HepG2 (cell line): ENCODE measurements at regions not wholly inside any gene's neighbourhood (a gene's known extent, or its start where the extent isn't known, plus 50 kb on each side); places are given as distances from the start of the nearest gene placed in this dataset.
A peak's percentile ranks its signal among the peaks of the same experiment; 100 is the strongest.

Source experiments
- ATAC-seq: fragments of 200-7000 bp; cut with Tn5 transposase; 3 replicates; pipeline ENCODE4 v1.9.1; 2020; ENCODE audit warnings: mild to moderate bottlenecking, moderate library complexity
- BruUV-seq: library from RNA; stranded (reverse); fragments of 400-500 nt; replicated peaks from 2 replicates; lab custom pipeline; 2021; lab: Mats Ljungman, UMichigan
- CTCF ChIA-PET: fragments of 300-600 bp; formaldehyde crosslinking; extraction: SDS; loops from one replicate; lab custom pipeline; 2021; ENCODE audit warnings: low total read pairs, inconsistent platforms, low intra/inter-chr PET ratio; lab: Yijun Ruan, JAX
- POLR2A ChIA-PET: fragments of 350-600 bp; sonication (Branson Sonifier 250); formaldehyde crosslinking; loops from one replicate; lab custom pipeline; 2020; ENCODE audit warnings: antibody characterized with exemption, inconsistent platforms; lab: Yijun Ruan, JAX
- DNase-seq: peaks from one replicate; pipeline ENCODE4 v3.0.0-alpha.2; 2015; ENCODE audit warnings: low spot score
- FAIRE-seq: peaks from 3 replicates; lab custom pipeline; 2011; peaks lifted over from hg19 to GRCh38; lab: Jason Lieb, UNC
- H2AFZ ChIP-seq: one replicate; pipeline ENCODE4 v1.6.1; 2011; ENCODE audit warnings: low read length, inconsistent platforms
- H3K27ac ChIP-seq: fragments of 300-600 bp; 3 replicates; pipeline ENCODE4 v1.8.0; 2011; ENCODE audit warnings: mixed run types, mild to moderate bottlenecking, mixed read lengths, low read length, inconsistent platforms; ENCODE audit not compliant: insufficient read depth; ENCODE audit errors: extremely low read length
- H3K27me3 ChIP-seq, 2 experiments: fragments of 200-600 bp in 1 of 2; 2 replicates in 1 of 2; 3 replicates in 1 of 2; pipeline versions ENCODE4 v1.6.0 to v1.8.0; 2011; ENCODE audit warnings: low read length in 2 of 2, mild to moderate bottlenecking in 2 of 2, moderate library complexity in 2 of 2, inconsistent platforms in 1 of 2; ENCODE audit not compliant: insufficient read depth in 2 of 2, control insufficient read depth in 1 of 2
- H3K36me3 ChIP-seq, 2 experiments: fragments of 200-600 bp in 1 of 2; replicated peaks in 1 of 2; 2 replicates in 1 of 2; 3 replicates in 1 of 2; pipeline versions ENCODE4 v1.5.1 to v1.8.0; 2011; ENCODE audit warnings: low read length in 2 of 2, inconsistent platforms in 1 of 2; ENCODE audit not compliant: insufficient read depth in 2 of 2, control insufficient read depth in 1 of 2
- H3K4me1 ChIP-seq: 2 replicates; pipeline ENCODE4 v1.5.1; 2012; ENCODE audit warnings: low read length, inconsistent platforms; ENCODE audit not compliant: insufficient read depth
- H3K4me2 ChIP-seq: 2 replicates; pipeline ENCODE4 v1.6.0; 2011; ENCODE audit warnings: low read depth, low read length, inconsistent platforms
- H3K4me3 ChIP-seq, 3 experiments: fragments of 200-600 bp in 1 of 3; sonication (generic), shearing (Covaris generic) in 1 of 3; replicated peaks in 1 of 3; 2 replicates each; pipeline ENCODE4 v1.5.1; 2011 to 2016; ENCODE audit warnings: low read length in 3 of 3, inconsistent platforms in 2 of 3, low read depth in 2 of 3, mild to moderate bottlenecking in 2 of 3, control low read depth in 1 of 3, mixed read lengths in 1 of 3; ENCODE audit not compliant: insufficient read depth in 1 of 3
- H3K79me2 ChIP-seq: one replicate; pipeline ENCODE4 v1.6.1; 2011; ENCODE audit warnings: low read length, inconsistent platforms; ENCODE audit not compliant: insufficient read depth
- H3K9ac ChIP-seq: 2 replicates; pipeline ENCODE4 v1.6.0; 2011; ENCODE audit warnings: mild to moderate bottlenecking, low read depth, low read length, inconsistent platforms; ENCODE audit not compliant: insufficient read depth
- H3K9me3 ChIP-seq: 2 replicates; pipeline ENCODE4 v1.5.1; 2012; ENCODE audit warnings: mild to moderate bottlenecking, low read length
- H4K20me1 ChIP-seq: 2 replicates; pipeline ENCODE4 v1.6.0; 2011; ENCODE audit warnings: inconsistent platforms, mild to moderate bottlenecking, low read length, moderate library complexity; ENCODE audit not compliant: insufficient read depth
- E2F5 ChIP-seq: sonication (generic); formaldehyde crosslinking; conservative IDR thresholded peaks from 2 replicates; pipeline ENCODE4 v1.4.0; 2020; ENCODE audit warnings: missing genetic modification reagents
- IKZF4 ChIP-seq: sonication (generic); formaldehyde crosslinking; IDR thresholded peaks from 2 replicates; pipeline ENCODE4 v1.5.1; 2020; ENCODE audit warnings: borderline replicate concordance, mild to moderate bottlenecking, low read depth, missing genetic modification reagents; ENCODE audit errors: not compliant biosample characterization
- KDM6A ChIP-seq: IDR thresholded peaks from 2 replicates; pipeline ENCODE4 v1.6.1; 2016; ENCODE audit warnings: low read depth
- MAFF ChIP-seq: IDR thresholded peaks from 2 replicates; pipeline ENCODE4 v1.6.1; 2011; ENCODE audit warnings: low read depth, low read length, improper control_type of control experiment
- MAFK ChIP-seq, 2 experiments: IDR thresholded peaks in 1 of 2; conservative IDR thresholded peaks in 1 of 2; 2 replicates each; pipeline ENCODE4 v1.6.1; 2011; ENCODE audit warnings: improper control_type of control experiment in 2 of 2, low read length in 2 of 2
- NFE2L2 ChIP-seq: fragments of 150-350 bp; IDR thresholded peaks from 2 replicates; pipeline ENCODE4 v1.6.1; 2014; ENCODE audit warnings: low read length
- NFIB ChIP-seq: sonication (generic); formaldehyde crosslinking; IDR thresholded peaks from 2 replicates; pipeline ENCODE4 v1.9.0; 2021; ENCODE audit warnings: missing genetic modification reagents, mild to moderate bottlenecking, borderline replicate concordance
- NFIC ChIP-seq: IDR thresholded peaks from 2 replicates; pipeline ENCODE4 v1.6.1; 2012; ENCODE audit warnings: mild to moderate bottlenecking, low read length, inconsistent platforms
- ONECUT2 ChIP-seq: sonication (generic); formaldehyde crosslinking; IDR thresholded peaks from 2 replicates; pipeline ENCODE4 v1.4.0; 2020; ENCODE audit warnings: missing genetic modification reagents
- POGZ ChIP-seq: sonication (generic); formaldehyde crosslinking; IDR thresholded peaks from 2 replicates; pipeline ENCODE4 v1.4.0; 2020; ENCODE audit warnings: mild to moderate bottlenecking, missing genetic modification reagents
- REST ChIP-seq, 2 experiments: IDR thresholded peaks; 2 replicates each; pipeline ENCODE4 v1.6.1; 2011 to 2012; ENCODE audit warnings: low read length in 2 of 2, borderline replicate concordance in 1 of 2, low read depth in 1 of 2, mild to moderate bottlenecking in 1 of 2, moderate library complexity in 1 of 2
- SIN3A ChIP-seq: IDR thresholded peaks from 2 replicates; pipeline ENCODE4 v1.6.1; 2011; ENCODE audit warnings: low read depth, mild to moderate bottlenecking, control low read depth, low read length, borderline replicate concordance
- ZBTB21 ChIP-seq: sonication (generic); formaldehyde crosslinking; IDR thresholded peaks from 2 replicates; pipeline ENCODE4 v1.4.0; 2020; ENCODE audit warnings: missing genetic modification reagents
- ZMYM4 ChIP-seq: sonication (generic); formaldehyde crosslinking; IDR thresholded peaks from 2 replicates; pipeline ENCODE4 v1.8.1; 2023; ENCODE audit warnings: mild to moderate bottlenecking, missing genetic modification reagents
- ZNF264 ChIP-seq: sonication (generic); formaldehyde crosslinking; IDR thresholded peaks from 2 replicates; pipeline ENCODE4 v1.4.0; 2020; ENCODE audit warnings: missing genetic modification reagents
- ZNF781 ChIP-seq: sonication (generic); formaldehyde crosslinking; IDR thresholded peaks from 2 replicates; pipeline ENCODE4 v1.5.1; 2020; ENCODE audit warnings: borderline replicate concordance, mild to moderate bottlenecking, missing genetic modification reagents; ENCODE audit errors: not compliant biosample characterization
- in situ Hi-C: cut with HindIII; loops from 2 replicates; pipeline ENCODE4 v1.10.0; 2017; ENCODE audit warnings: low pct_unique_long_range_greater_than_20kb; ENCODE audit not compliant: extremely low pct_ligation_motif_present
- intact Hi-C: fragments of 100-400 bp; cut with micrococcal nuclease; formaldehyde crosslinking; loops from one replicate; pipeline ENCODE4 v1.10.0; 2022; ENCODE audit not compliant: unreplicated experiment

- intact Hi-C loops (no loop called here), in situ Hi-C loops (no loop called here)
- Histone ChIP-seq H2AFZ (no peak overlapping the region), H3K27me3 (no peaks in the 10 kb centered on the region), H3K4me3 (no peak overlapping the region), H4K20me1 (no peaks in the 10 kb centered on the region), H3K79me2 (no peaks in the 10 kb centered on the region), H3K4me2 (no peak overlapping the region), H3K4me1 (no peaks in the 10 kb centered on the region), H3K36me3 (no peaks in the 10 kb centered on the region), H3K27ac (no peak overlapping the region), H3K9ac (no peak overlapping the region), H3K9me3 (peaks cover 25% of the 10 kb centered on the region)
- ChIA-PET CTCF (no interaction called here), POLR2A (no interaction called here)
- no peak for TF ChIP-seq E2F5
- TF ChIP-seq ZBTB21 (CRISPR knock-in tag): no peak
- TF ChIP-seq ZNF264 (CRISPR knock-in tag): no peak
- no peak for TF ChIP-seq SIN3A
- TF ChIP-seq NFE2L2: no peak
- no peak for TF ChIP-seq NFIC
- no peak for TF ChIP-seq POGZ (CRISPR knock-in tag)
- TF ChIP-seq ZMYM4: no peak
- no peak for TF ChIP-seq ONECUT2 (CRISPR knock-in tag)
- TF ChIP-seq ZNF781 (CRISPR knock-in tag): no peak
- TF ChIP-seq MAFK (conservative IDR thresholded peaks at IDR 0.05 in 1 of 2, IDR thresholded peaks at IDR 0.05 in 1 of 2; ENCODE audit: low read length in 2 of 2): peak; percentile 57 to 80
- TF ChIP-seq MAFF: peak; percentile 50; the same call in 1 of the 2 replicates
- no peak for TF ChIP-seq NFIB (CRISPR knock-in tag)
- no peak for TF ChIP-seq KDM6A (CRISPR knock-in tag)
- TF ChIP-seq IKZF4 (CRISPR knock-in tag): no peak
- no peak for TF ChIP-seq REST (IDR thresholded peaks at IDR 0.05; ENCODE audit: borderline replicate concordance in 1 of 2, low read depth in 1 of 2, low read length in 2 of 2)
- FAIRE-seq (no peak), ATAC-seq (no peak), DNase-seq (no peak)
- no TSS peak for BruUV-seq
These were observed 305.4 kb upstream of the CWC22 start for GRCh38 chr2:180312542-180312941.
